ENCODE measurements at regions not wholly inside any gene's neighbourhood (a gene's known extent, or its start where the extent isn't known, plus 50 kb on each side); places are given as distances from the start of the nearest gene placed in this dataset.

- no peak overlapping the region for H2AFZ ChIP-seq (ENCODE audit: low read depth, low read length, poor library complexity, severe bottlenecking)
- H3K4me3 ChIP-seq (replicated peaks in 1 of 2; ENCODE audit: low read depth in 1 of 2, low read length in 2 of 2), result no peak overlapping the region
- no peak overlapping the region for H3K9ac ChIP-seq (ENCODE audit: low read length)
- TF ChIP-seq ZBTB33 (IDR thresholded peaks at IDR 0.05; ENCODE audit: extremely low read depth, insufficient replicate concordance, low read length) (no peak), SP1 (IDR thresholded peaks at IDR 0.05; ENCODE audit: low read depth) (no peak), POLR2AphosphoS5 (IDR thresholded peaks at IDR 0.05; ENCODE audit: low read depth, low read length) (no peak), JUND (IDR thresholded peaks at IDR 0.05) (no peak), CBX3 (IDR thresholded peaks at IDR 0.05; ENCODE audit: low read depth) (no peak), SIN3A (IDR thresholded peaks at IDR 0.05; ENCODE audit: low read depth) (no peak), TCF7L2 (IDR thresholded peaks at IDR 0.05; ENCODE audit: borderline replicate concordance, extremely low read depth, insufficient read depth, insufficient read length) (no peak), FOSL1 (IDR thresholded peaks at IDR 0.05; ENCODE audit: low read depth) (no peak), CTCF (IDR thresholded peaks at IDR 0.05 in 2 of 3, conservative IDR thresholded peaks at IDR 0.05 in 1 of 3; ENCODE audit: borderline replicate concordance in 1 of 3, insufficient read depth in 1 of 3, low read depth in 2 of 3, low read length in 2 of 3) (no peak), EZH2 (IDR thresholded peaks at IDR 0.05) (no peak), POLR2A (IDR thresholded peaks at IDR 0.05; ENCODE audit: borderline replicate concordance, extremely low read depth, insufficient read depth, insufficient read length) (no peak)
- DNase-seq (ENCODE audit: low read depth, low spot score), result no peak
- ChIA-PET CTCF (no interaction called here), RAD21 (ENCODE audit: low non-redundant PET in 1 of 2, low total read pairs in 2 of 2, uncharacterized antibody in 2 of 2, unreplicated experiment in 2 of 2) (no interaction called here), POLR2A (no interaction called here)
- H3K36me3 ChIP-seq (ENCODE audit: control insufficient read depth in 1 of 2, insufficient read depth in 2 of 2, low read length in 2 of 2), result no peaks in the 10 kb centered on the region
- H3K27ac ChIP-seq (ENCODE audit: low read depth, low read length), result no peak overlapping the region
- H4K20me1 ChIP-seq (ENCODE audit: insufficient read depth), result no peaks in the 10 kb centered on the region
- H3K9me3 ChIP-seq (ENCODE audit: control insufficient read depth in 1 of 2, insufficient read depth in 1 of 2, low read depth in 1 of 2, low read length in 2 of 2), result no peaks in the 10 kb centered on the region
- no peak for ATAC-seq
- no peak overlapping the region for H3K4me2 ChIP-seq (ENCODE audit: low read length)
- H3K4me1 ChIP-seq (ENCODE audit: control insufficient read depth in 1 of 2, insufficient read depth in 2 of 2, low read length in 2 of 2), result no peaks in the 10 kb centered on the region
- no peaks in the 10 kb centered on the region for H3K27me3 ChIP-seq (ENCODE audit: insufficient read depth, low read length)
- no peaks in the 10 kb centered on the region for H3K9me2 ChIP-seq (ENCODE audit: insufficient read depth)
- no peaks in the 10 kb centered on the region for H3K79me2 ChIP-seq (ENCODE audit: insufficient read depth, low read length)
- BruUV-seq (replicated peaks), result no TSS peak
- intact Hi-C loops (cut with micrococcal nuclease), result no loop called here
Observed at GRCh38 chr11:121773076-121773475, 320.3 kb upstream of the SORL1-AS1 start.

All from HCT116 (cell line).